ENCODE measurements at regions not wholly inside any gene's neighbourhood (a gene's known extent, or its start where the extent isn't known, plus 50 kb on each side); places are given as distances from the start of the nearest gene placed in this dataset.
A peak's percentile ranks its signal among the peaks of the same experiment; 100 is the strongest.

DNA sequence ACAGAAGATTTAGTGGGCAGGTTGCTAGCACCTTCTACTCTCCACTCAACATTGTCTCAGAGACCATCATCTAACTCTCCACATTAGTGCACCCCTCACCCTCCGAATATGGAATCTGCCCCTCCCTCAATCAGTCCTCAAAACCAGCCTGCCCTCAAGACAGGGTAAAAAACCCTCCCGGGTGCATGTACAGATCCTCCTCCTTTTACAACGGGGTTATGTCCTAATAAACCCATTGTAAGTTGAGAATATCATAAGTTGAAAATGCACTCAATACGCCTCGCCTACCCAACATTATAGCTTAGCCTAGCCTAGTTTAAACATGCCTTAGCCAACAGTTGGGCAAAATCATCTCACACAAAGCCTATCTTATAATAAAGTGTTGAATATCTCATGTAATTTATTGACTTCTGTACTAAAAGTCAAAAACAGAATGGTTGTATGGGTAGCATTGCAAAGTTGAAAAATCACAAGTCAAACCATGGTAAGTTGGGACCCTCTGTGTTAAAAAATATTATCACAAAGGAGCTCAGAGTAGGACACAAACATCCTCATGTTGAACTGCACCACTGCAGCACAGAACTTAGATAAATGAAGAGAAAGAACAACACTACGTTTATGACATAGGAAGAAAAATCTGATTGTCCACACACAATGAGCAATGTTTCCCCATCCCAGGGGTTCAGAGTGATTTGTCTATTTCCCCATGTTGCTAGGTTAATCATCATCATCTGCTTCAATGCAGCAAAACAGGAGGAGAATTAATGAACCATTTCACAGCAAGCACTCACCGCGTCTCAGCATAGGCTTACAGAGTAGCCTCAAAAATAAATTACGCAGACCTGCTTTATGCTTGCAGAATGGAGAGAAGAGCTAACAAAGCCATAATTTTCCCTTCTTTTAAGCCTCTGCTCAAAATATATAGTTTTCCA, 184.1 kb upstream of the ARL4C start:
- DNase-seq (ENCODE audit: extremely low spot score): peak; percentile 7
- H3K9me3 ChIP-seq: no peaks in the 10 kb centered on the region
- TF ChIP-seq EP300 (IDR thresholded peaks at IDR 0.05): no peak
- no peak for TF ChIP-seq POLR2AphosphoS5 (IDR thresholded peaks at IDR 0.05)
- TF ChIP-seq POLR2A (IDR thresholded peaks at IDR 0.05; ENCODE audit: low read depth): no peak
- TF ChIP-seq, protein P1, sequence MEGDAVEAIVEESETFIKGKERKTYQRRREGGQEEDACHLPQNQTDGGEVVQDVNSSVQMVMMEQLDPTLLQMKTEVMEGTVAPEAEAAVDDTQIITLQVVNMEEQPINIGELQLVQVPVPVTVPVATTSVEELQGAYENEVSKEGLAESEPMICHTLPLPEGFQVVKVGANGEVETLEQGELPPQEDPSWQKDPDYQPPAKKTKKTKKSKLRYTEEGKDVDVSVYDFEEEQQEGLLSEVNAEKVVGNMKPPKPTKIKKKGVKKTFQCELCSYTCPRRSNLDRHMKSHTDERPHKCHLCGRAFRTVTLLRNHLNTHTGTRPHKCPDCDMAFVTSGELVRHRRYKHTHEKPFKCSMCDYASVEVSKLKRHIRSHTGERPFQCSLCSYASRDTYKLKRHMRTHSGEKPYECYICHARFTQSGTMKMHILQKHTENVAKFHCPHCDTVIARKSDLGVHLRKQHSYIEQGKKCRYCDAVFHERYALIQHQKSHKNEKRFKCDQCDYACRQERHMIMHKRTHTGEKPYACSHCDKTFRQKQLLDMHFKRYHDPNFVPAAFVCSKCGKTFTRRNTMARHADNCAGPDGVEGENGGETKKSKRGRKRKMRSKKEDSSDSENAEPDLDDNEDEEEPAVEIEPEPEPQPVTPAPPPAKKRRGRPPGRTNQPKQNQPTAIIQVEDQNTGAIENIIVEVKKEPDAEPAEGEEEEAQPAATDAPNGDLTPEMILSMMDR (IDR thresholded peaks at IDR 0.05): no peak
- no peaks in the 10 kb centered on the region for H3K36me3 ChIP-seq
- no peak overlapping the region for H3K4me3 ChIP-seq
- WGBS: 89% methylated on average over 9 of the region's 9 CpGs
- intact Hi-C loops (cut with DNase I): no loop called here
- no peaks in the 10 kb centered on the region for H3K27me3 ChIP-seq
- H3K4me1 ChIP-seq: peaks cover 10 to 16% (median 15%) of the 10 kb centered on the region in 4 donors
- no peak overlapping the region for H3K27ac ChIP-seq (replicated peaks in 1 of 4)

DNA sequence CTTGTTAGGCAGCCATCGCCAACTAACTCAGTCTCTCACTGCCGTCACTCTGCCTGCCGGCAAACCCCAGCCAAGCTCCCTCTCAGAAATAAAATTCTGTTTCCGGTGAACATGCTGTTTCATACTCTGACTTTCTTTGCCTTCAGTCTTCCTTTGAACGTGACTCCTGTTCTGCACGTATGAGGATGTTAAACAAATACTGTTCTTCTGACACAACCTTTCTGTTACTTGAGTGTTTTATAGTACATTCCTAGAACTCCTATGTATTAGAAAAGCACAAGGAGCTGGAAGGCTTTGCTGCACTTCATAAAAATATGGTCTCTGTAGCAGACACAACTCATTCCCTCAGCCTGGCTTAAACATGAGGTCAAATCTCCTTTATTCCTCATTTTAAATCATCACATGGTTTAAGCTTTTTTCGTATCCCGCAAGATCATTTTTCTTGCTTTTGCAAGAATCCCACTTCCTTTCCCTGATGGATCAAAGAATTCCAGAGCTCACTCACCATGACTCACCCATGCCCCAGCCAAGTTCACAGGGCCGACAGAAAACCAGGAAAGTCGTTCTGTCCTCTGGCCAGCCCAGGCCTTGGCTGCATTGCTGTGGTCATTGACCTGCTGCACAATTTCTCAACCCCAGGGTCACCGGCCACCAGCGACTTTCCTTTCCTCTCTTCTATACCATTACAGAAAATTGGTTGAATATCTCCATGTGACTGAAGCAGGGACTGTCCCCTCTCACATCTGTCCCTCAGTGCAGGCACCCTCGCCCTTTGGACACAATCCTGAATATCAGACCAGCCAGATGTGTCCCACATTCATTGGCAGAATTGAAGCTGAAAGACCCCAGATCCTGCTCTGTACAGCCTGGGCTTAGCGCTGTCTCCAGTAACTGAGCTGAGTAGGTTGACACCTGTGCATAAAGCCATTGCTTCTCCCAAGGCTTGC, 183.1 kb upstream of the ARL4C start:
- no peaks in the 10 kb centered on the region for H3K36me3 ChIP-seq
- 49% methylated on average over 14 of the region's 14 CpGs for WGBS
- intact Hi-C loops (cut with DNase I): no loop called here
- H3K27ac ChIP-seq (replicated peaks in 1 of 4): peak overlapping the region in 3 of 4 donors; percentile 49 to 65 (median 53)
- H3K4me1 ChIP-seq: peaks cover 10 to 16% (median 15%) of the 10 kb centered on the region in 4 donors
- TF ChIP-seq, protein P1 (IDR thresholded peaks at IDR 0.05): no peak
- TF ChIP-seq POLR2AphosphoS5 (IDR thresholded peaks at IDR 0.05) (no peak), EP300 (IDR thresholded peaks at IDR 0.05) (no peak), POLR2A (IDR thresholded peaks at IDR 0.05; ENCODE audit: low read depth) (no peak)
- no peaks in the 10 kb centered on the region for H3K9me3 ChIP-seq
- H3K27me3 ChIP-seq: no peaks in the 10 kb centered on the region
- peak; percentile 93 for DNase-seq (ENCODE audit: extremely low spot score)
- H3K4me3 ChIP-seq: no peak overlapping the region

DNA sequence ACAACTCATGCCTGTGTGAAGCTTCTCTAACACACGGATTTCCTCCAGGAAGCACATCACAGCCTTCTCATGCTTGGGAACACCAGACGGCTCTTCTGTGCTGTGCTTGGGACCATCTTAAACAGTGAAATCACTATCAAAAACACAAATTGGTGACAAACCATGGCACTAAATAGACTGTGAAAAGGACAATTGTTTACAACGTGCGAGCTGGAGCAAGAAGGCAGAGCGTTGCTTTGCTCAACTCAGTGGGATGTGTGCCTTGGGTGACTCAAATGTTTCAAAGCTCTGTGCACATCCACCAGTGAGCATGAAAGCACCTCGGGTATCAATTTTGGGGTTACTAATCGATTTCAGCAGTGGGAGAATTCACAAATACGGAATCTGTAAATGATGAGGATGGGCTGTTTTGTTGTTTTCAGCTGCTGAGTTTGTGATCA, 182.4 kb upstream of the ARL4C start:
- H3K4me1 ChIP-seq: peaks cover 10 to 16% (median 15%) of the 10 kb centered on the region in 4 donors
- 91% methylated on average over 8 of the region's 8 CpGs for WGBS
- intact Hi-C loops (cut with DNase I): no loop called here
- no peaks in the 10 kb centered on the region for H3K9me3 ChIP-seq
- TF ChIP-seq POLR2AphosphoS5 (IDR thresholded peaks at IDR 0.05) (no peak), EP300 (IDR thresholded peaks at IDR 0.05) (no peak), POLR2A (IDR thresholded peaks at IDR 0.05; ENCODE audit: low read depth) (no peak)
- TF ChIP-seq, protein P1 (IDR thresholded peaks at IDR 0.05): no peak
- H3K4me3 ChIP-seq: no peak overlapping the region
- H3K27me3 ChIP-seq: no peaks in the 10 kb centered on the region
- peak overlapping the region in 3 of 4 donors; percentile 49 to 65 (median 53) for H3K27ac ChIP-seq (replicated peaks in 1 of 4)
- DNase-seq (ENCODE audit: extremely low spot score): peak; percentile 79
- H3K36me3 ChIP-seq: no peaks in the 10 kb centered on the region

DNA sequence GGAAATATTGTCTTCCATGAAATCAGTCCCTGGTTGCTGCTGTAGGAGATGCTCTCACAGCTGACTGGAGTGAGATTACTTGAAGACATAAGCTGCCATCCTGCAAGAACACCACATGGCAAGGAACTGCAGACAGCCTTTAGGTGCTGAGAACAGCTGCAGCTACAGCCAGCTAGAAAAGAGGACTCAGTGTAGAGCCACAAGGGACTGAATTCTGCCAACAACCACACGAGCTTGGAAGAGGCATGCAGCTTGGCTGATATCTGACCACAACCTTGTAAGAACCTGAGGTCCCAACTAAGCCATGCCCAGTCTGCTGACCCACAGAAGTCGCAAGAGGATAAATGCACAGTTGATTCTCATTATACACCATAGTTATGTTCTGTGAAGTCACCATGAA, 181.8 kb upstream of the ARL4C start:
- Histone ChIP-seq H3K9me3 (no peaks in the 10 kb centered on the region), H3K27me3 (no peaks in the 10 kb centered on the region), H3K4me1 (peaks cover 10 to 16% (median 15%) of the 10 kb centered on the region in 4 donors), H3K36me3 (no peaks in the 10 kb centered on the region), H3K4me3 (no peak overlapping the region), H3K27ac (replicated peaks in 1 of 4) (no peak overlapping the region)
- DNase-seq (ENCODE audit: extremely low spot score): peak; percentile 78
- WGBS: 65% methylated on average over 2 of the region's 2 CpGs
- intact Hi-C loops (cut with DNase I): no loop called here
- TF ChIP-seq POLR2AphosphoS5 (IDR thresholded peaks at IDR 0.05) (no peak), POLR2A (IDR thresholded peaks at IDR 0.05; ENCODE audit: low read depth) (no peak)

Data from esophagus muscularis mucosa (tissue), 4 donors.